AG09309 (cell line): ENCODE measurements at regions not wholly inside any gene's neighbourhood (a gene's known extent, or its start where the extent isn't known, plus 50 kb on each side); places are given as distances from the start of the nearest gene placed in this dataset.

ENCODE experiments used
- DNase-seq: peaks from one replicate; pipeline ENCODE4 v3.0.0-alpha.2; 2010; ENCODE audit warnings: low read depth
- H3K4me3 ChIP-seq: 2 replicates; pipeline ENCODE4 v1.5.1; 2011; ENCODE audit warnings: mild to moderate bottlenecking, low read depth, low read length, moderate library complexity; ENCODE audit not compliant: control insufficient read depth
- CTCF ChIP-seq: IDR thresholded peaks from 2 replicates; pipeline ENCODE4 v1.5.1; 2011; ENCODE audit warnings: mild to moderate bottlenecking, low read depth, low read length, inconsistent platforms; ENCODE audit not compliant: insufficient read depth, control insufficient read depth; ENCODE audit errors: missing control alignments

- H3K4me3 ChIP-seq = no peak overlapping the region
- no peak for TF ChIP-seq CTCF
- no peak for DNase-seq
Observed at GRCh38 chrX:112577146-112577545, 102.6 kb downstream of the LHFPL1 start.

- no peak for TF ChIP-seq CTCF
- no peak for DNase-seq
- H3K4me3 ChIP-seq = no peak overlapping the region
Observed at GRCh38 chrX:112571388-112571787, 108.3 kb downstream of the LHFPL1 start.

GRCh38 chrX:112555831-112556230 lies 123.9 kb downstream of the LHFPL1 start:
- no peak for TF ChIP-seq CTCF
- H3K4me3 ChIP-seq = no peak overlapping the region
- DNase-seq = no peak

GRCh38 chrX:112545051-112545450 lies 134.7 kb downstream of the LHFPL1 start:
- no peak for DNase-seq
- H3K4me3 ChIP-seq = no peak overlapping the region
- no peak for TF ChIP-seq CTCF

- H3K4me3 ChIP-seq = no peak overlapping the region
- DNase-seq = no peak
- TF ChIP-seq CTCF = no peak
Observed at GRCh38 chrX:112536544-112536943, 143.2 kb downstream of the LHFPL1 start.

GRCh38 chrX:112527903-112528302 lies 151.8 kb downstream of the LHFPL1 start:
- no peak for TF ChIP-seq CTCF
- DNase-seq = no peak
- no peak overlapping the region for H3K4me3 ChIP-seq

GRCh38 chrX:112521676-112522075 lies 158.1 kb downstream of the LHFPL1 start:
- no peak for TF ChIP-seq CTCF
- no peak for DNase-seq

More at GRCh38 chrX:112521676-112522075, 158.1 kb downstream of the LHFPL1 start:
- no peak overlapping the region for H3K4me3 ChIP-seq
